Activated CD8-positive, alpha-beta memory T cell treated with anti-CD3 and anti-CD28 coated beads, Interleukin-2, amount 10 ng/mL, durations not matched to agents 7 days and 5 days (primary cell): ENCODE measurements at regions not wholly inside any gene's neighbourhood (a gene's known extent, or its start where the extent isn't known, plus 50 kb on each side); places are given as distances from the start of the nearest gene placed in this dataset.
"Not testable (repeated sequence)": the region's sequence is repeated elsewhere in the genome, so short reads cannot be mapped to it uniquely, and the experiment has no call there.

Source experiments
- ATAC-seq: fragments of 150-1000 bp; cut with Tn5 transposase; one replicate; pipeline ENCODE4 v1.10.0; 2021; ENCODE audit warnings: moderate library complexity
- CTCF ChIA-PET: fragments of 350-600 bp; sonication (Branson Sonifier 250); formaldehyde crosslinking; loops from one replicate; lab custom pipeline; 2021; ENCODE audit warnings: antibody characterized with exemption; lab: Charles Lee
- DNase-seq: peaks from one replicate; pipeline ENCODE4 v3.0.0-alpha.2; 2020
- H3K27ac Mint-ChIP-seq: one replicate; pipeline ENCODE4 v1.8.0; 2021; ENCODE audit warnings: mild to moderate bottlenecking, mixed read lengths
- H3K27me3 Mint-ChIP-seq: one replicate; pipeline ENCODE4 v1.8.0; 2021; ENCODE audit warnings: mixed read lengths
- H3K36me3 Mint-ChIP-seq: one replicate; pipeline ENCODE4 v1.8.0; 2021; ENCODE audit warnings: mild to moderate bottlenecking, mixed read lengths
- H3K4me1 Mint-ChIP-seq: one replicate; pipeline ENCODE4 v1.8.0; 2021; ENCODE audit warnings: mixed read lengths
- H3K4me3 Mint-ChIP-seq: one replicate; pipeline ENCODE4 v1.8.0; 2021; ENCODE audit warnings: mild to moderate bottlenecking, moderate library complexity, mixed read lengths
- H3K9me3 Mint-ChIP-seq: one replicate; pipeline ENCODE4 v1.8.0; 2022; ENCODE audit warnings: low read depth, mixed read lengths

DNA sequence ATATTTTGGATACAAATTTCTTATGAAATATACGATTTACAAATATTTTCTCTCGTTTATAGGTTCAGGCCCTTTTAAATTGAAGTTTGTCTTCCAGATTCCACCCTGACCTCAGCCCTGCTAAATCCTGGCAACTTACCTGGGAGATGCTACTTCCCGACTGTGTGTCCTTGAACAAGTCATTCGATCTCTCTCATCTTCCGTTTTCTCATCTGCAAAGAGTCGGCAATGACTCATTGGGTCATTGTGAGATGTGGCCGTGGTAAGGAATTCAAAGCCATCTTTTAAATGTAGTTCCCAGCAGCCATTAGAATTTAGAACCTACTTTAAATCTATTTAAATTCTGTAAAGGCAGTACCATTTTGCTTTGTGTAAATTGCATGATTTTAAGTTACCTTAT is 72.5 kb downstream of the LHX2 start:
- Mint-ChIP-seq H3K4me3 (no peak overlapping the region), H3K4me1 (no peaks in the 10 kb centered on the region), H3K27ac (no peak overlapping the region), H3K36me3 (no peaks in the 10 kb centered on the region), H3K9me3 (peaks cover 3% of the 10 kb centered on the region), H3K27me3 (peaks cover 18% of the 10 kb centered on the region)
- DNase-seq (no peak), ATAC-seq (no peak)
- CTCF ChIA-PET: no interaction called here

DNA sequence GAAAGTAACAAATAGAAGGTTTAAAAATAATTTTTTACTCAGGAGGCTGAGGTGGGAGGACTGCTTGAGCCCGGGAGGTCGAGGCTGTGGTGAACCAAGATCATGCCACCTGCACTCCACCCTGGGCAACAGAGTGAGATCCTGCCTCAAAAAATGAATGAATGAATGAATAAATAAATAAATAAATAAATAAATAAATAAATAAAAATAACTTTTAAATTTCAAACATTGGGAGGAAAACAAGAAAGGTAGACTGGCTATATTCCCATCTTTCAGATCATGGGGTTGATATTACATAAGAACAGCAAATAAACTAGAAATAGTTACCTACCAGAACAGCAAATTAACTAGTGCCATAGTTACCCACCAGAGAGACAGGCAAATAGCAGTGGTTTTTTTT is 75.7 kb downstream of the LHX2 start:
- ATAC-seq (no peak), DNase-seq (no peak)
- Mint-ChIP-seq H3K27me3 (peaks cover 18% of the 10 kb centered on the region), H3K27ac (no peak overlapping the region), H3K9me3 (peaks cover 3% of the 10 kb centered on the region), H3K4me1 (no peaks in the 10 kb centered on the region), H3K36me3 (no peaks in the 10 kb centered on the region), H3K4me3 (no peak overlapping the region)
- CTCF ChIA-PET: no interaction called here

DNA sequence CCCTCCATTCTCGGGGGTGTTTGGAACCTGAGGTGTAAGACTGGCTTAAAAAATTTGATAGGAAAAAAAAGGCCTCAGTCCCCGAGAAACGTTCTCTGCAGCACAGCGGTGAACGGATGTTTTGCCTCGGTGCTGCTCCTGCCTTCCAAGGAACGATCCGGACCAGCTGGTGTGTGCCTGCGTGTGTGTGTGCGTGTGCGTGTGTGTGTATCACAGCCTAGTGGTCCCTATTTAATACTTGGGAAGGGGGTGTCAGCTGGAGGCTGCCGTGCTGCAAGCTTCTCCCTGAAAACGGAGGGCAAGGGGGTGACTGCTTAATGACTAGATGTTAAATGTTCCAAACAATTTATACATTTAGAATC is 76.9 kb downstream of the LHX2 start:
- peaks cover 18% of the 10 kb centered on the region for H3K27me3 Mint-ChIP-seq
- DNase-seq (no peak), ATAC-seq (no peak)
- no peak overlapping the region for H3K4me3 Mint-ChIP-seq
- H3K9me3 Mint-ChIP-seq: peaks cover 3% of the 10 kb centered on the region
- CTCF ChIA-PET: no interaction called here
- no peaks in the 10 kb centered on the region for H3K4me1 Mint-ChIP-seq
- H3K36me3 Mint-ChIP-seq: no peaks in the 10 kb centered on the region
- no peak overlapping the region for H3K27ac Mint-ChIP-seq

DNA sequence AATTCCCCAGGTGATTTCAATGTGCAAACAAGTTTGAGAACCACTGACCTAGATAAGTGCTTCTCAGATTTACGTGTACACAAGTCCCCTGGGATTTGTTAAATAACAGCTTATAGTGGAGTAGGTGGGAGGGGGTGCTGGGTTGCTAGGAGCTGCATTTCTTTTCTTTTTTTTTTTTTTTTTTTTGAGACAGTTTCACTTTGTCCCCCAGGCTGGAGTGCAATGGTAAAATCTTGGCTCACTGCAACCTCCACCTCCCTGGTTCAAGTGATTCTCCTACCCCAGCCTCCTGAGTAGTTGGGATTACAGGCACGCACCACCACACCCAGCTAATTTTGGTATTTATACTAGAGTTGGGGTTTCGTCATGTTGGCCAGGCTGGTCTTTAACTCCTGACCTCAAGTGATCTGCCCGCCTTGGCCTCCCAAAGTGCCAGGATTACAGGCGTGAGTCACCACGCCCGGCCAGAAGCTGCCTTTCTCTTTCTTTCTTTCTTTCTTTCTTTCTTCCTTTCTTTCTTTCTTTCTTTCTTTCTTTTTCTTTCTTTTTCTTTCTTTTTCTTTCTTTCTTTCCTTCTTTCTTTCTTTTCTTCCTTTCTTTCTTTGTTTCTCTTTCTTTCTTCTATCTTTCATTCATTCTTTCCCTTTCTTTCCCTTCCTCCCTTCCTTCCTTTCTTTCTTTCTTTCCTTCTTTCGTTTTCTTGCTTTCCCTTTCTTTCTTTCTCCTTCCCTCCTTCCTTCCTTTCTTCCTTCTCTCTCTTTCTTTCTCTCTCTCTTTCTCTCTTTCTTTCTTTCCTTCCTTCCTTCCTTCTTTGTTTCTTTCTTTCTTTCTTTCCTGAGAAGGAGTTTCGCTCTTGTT is 78.3 kb downstream of the LHX2 start:
- peaks cover 12% of the 10 kb centered on the region for H3K27me3 Mint-ChIP-seq
- not testable (repeated sequence) for H3K27ac Mint-ChIP-seq, ATAC-seq, H3K4me3 Mint-ChIP-seq, DNase-seq, H3K36me3 Mint-ChIP-seq, H3K4me1 Mint-ChIP-seq, H3K9me3 Mint-ChIP-seq
- CTCF ChIA-PET: interaction anchor here (0.9 kb wide), 1 partner anchor 31 kb away, joined by 3 read pairs; no protein-coding TSS in a partner anchor

DNA sequence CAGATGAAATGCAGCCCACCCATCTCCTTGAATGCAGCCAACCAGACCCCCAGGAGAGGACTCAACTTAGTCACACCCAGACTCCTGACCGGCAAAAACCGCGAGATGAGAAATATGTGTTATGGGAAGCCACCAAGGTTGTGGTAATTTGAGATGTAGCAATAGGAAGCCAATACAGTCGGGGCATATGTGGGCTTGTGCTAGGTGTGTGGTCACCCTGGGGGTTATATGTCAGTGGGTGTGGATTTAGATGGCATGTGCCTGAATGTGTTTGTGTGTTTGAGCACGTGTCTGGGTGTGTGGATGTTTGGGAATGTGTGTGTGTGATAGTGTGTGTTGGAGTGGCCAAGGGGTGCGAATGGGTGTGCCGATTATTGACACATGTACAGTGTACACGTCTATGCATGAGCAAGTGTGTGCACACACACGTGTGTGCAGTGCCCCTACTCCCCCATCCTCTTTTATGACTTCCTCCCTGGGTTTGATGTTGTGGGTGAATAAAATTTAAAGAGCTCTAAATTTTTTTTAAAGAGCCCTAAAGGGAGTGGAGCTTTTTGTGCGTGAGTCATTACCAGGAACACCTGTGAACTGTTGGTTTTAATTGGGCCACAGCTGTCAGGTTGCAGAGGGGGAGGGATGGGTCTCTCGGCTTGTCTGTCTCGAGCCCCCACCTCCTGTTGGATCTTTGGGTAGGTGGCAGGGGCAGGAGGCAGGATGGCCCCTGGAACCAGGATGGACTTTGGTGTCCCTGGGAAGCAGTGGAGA is 86.8 kb downstream of the LHX2 start:
- peaks cover 16% of the 10 kb centered on the region for H3K27me3 Mint-ChIP-seq
- H3K36me3 Mint-ChIP-seq: no peaks in the 10 kb centered on the region
- no peaks in the 10 kb centered on the region for H3K9me3 Mint-ChIP-seq
- no peak overlapping the region for H3K27ac Mint-ChIP-seq
- no peak overlapping the region for H3K4me3 Mint-ChIP-seq
- DNase-seq: no peak
- CTCF ChIA-PET: no interaction called here
- no peak for ATAC-seq
- peaks cover 7% of the 10 kb centered on the region for H3K4me1 Mint-ChIP-seq

DNA sequence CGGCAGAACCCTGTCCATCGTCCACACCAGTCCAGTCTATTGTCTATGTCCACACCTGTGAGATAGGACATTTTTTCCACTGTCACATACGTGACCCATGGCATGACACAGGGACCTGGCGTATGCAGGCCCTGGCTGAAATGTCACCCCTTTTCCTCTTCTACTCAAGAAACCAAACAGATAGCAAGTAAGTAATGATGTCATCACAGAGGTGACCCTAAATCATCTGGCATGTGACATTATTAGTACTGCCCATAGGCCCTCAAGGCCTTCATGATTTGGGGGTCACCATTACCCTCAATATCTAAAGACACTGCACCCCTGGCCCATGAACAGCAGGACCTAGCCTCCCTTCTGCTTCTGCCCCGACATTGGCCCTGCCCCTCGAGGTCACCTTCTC is 88.3 kb downstream of the LHX2 start:
- Mint-ChIP-seq H3K4me3 (no peak overlapping the region), H3K9me3 (no peaks in the 10 kb centered on the region), H3K36me3 (no peaks in the 10 kb centered on the region), H3K4me1 (peaks cover 7% of the 10 kb centered on the region), H3K27ac (no peak overlapping the region), H3K27me3 (peaks cover 18% of the 10 kb centered on the region)
- CTCF ChIA-PET: no interaction called here
- DNase-seq (no peak), ATAC-seq (no peak)

DNA sequence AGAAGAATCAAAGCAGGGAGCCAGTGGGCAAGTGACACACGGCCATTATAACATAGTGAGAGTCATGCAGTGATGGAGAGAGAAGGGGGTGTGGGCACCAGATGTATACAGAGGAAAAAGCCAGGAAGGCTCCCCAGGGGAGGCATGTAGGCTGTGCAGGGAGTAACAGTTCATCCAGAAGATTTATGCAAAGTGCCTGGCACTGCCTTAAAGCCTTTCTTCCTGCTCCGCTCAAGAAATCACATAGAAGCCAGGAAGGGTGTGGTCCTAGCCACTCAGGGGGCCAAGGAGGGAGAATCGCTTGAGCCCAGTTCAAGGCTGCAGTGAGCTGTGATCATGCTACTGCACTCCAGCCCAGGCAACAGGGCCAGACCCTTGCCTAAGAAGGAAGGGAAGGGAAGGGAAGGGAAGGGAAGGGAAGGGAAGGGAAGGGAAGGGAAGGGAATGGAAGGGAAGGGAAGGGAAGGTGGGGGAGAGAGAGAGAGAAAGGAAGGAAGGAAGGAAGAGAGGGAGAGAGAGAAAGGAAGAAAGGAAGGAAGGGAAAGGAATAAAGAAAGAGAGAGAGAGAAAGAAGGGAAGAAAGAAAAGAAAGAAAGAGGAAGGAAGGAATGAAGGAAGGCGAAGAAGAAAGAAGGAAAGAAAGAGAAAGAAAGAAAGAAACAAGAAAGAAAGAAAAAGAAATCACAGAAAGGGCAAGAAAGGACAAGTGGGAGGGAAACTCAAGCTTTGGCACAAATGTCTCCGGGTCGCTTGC is 89.8 kb downstream of the LHX2 start:
- DNase-seq (no peak), ATAC-seq (no peak)
- CTCF ChIA-PET: no interaction called here
- Mint-ChIP-seq H3K4me1 (peaks cover 7% of the 10 kb centered on the region), H3K27ac (no peak overlapping the region), H3K9me3 (no peaks in the 10 kb centered on the region), H3K36me3 (no peaks in the 10 kb centered on the region), H3K27me3 (peaks cover 15% of the 10 kb centered on the region), H3K4me3 (no peak overlapping the region)

DNA sequence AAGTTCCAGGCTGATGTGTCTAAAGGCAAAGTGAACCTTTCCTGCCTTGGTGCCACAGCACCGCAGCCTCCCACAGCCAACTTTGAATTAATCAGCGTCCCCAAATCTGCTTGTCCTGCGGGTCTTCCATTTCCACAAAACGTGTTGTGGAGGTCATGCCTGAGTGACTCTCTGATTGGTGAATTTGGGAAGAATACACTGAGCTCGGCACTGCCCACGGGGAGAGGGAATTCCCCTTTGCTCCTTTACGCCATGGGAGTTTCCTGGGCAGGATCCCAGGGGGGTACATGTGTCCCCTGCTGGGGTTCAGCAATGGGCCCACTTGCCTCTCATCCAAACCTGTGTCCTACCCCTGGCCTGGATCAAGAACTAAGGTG is 90.4 kb downstream of the LHX2 start:
- Mint-ChIP-seq H3K4me1 (peaks cover 7% of the 10 kb centered on the region), H3K36me3 (no peaks in the 10 kb centered on the region), H3K9me3 (no peaks in the 10 kb centered on the region), H3K4me3 (no peak overlapping the region), H3K27me3 (peaks cover 15% of the 10 kb centered on the region), H3K27ac (no peak overlapping the region)
- DNase-seq (no peak), ATAC-seq (no peak)
- CTCF ChIA-PET: no interaction called here

DNA sequence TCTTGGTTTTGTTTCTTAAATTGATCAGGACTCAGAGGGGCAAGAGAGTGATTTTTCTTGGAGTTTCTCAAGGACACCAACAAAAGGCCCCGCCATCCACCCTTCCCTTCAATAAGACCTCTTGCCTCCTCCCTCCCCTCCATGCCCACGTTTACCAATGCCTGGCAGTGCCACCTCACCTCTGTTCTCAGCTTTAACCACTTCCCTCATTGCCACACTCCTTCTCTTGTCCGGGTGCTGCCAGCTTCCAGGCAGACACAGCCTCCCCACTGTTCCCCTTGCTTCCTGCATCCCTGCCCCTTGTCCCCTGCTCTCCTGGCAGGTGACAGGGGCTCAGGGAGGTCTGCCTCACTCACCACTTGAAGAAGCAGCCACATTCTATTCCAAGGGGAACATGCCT is 90.8 kb downstream of the LHX2 start:
- H3K4me3 Mint-ChIP-seq: no peak overlapping the region
- no peaks in the 10 kb centered on the region for H3K36me3 Mint-ChIP-seq
- H3K4me1 Mint-ChIP-seq: peaks cover 7% of the 10 kb centered on the region
- DNase-seq (no peak), ATAC-seq (no peak)
- H3K9me3 Mint-ChIP-seq: no peaks in the 10 kb centered on the region
- CTCF ChIA-PET: no interaction called here
- H3K27me3 Mint-ChIP-seq: peaks cover 12% of the 10 kb centered on the region
- H3K27ac Mint-ChIP-seq: no peak overlapping the region

DNA sequence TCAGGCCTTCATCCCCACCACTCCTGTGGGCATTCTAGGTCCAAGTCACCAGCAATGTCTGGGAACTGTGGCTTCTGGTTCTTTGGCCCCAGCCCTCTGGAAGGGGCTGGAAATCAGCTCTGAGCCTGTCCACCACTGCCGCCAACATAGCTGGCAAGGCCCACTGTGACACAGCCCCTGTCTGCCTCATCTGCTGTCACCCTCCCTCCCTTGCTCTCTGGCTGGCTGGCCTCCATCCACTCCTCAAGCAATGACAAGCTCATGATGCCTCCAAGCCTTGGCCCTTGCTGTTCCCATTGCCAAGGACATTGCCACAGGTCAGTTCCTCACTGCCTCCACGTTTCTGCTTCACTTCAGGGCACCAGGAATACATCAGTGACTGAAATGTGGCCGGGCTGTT is 93.7 kb downstream of the LHX2 start:
- Mint-ChIP-seq H3K4me3 (no peak overlapping the region), H3K36me3 (no peaks in the 10 kb centered on the region), H3K9me3 (no peaks in the 10 kb centered on the region), H3K27me3 (peaks cover 22% of the 10 kb centered on the region), H3K27ac (no peak overlapping the region), H3K4me1 (peaks cover 7% of the 10 kb centered on the region)
- CTCF ChIA-PET: no interaction called here
- ATAC-seq: no peak
- no peak for DNase-seq

DNA sequence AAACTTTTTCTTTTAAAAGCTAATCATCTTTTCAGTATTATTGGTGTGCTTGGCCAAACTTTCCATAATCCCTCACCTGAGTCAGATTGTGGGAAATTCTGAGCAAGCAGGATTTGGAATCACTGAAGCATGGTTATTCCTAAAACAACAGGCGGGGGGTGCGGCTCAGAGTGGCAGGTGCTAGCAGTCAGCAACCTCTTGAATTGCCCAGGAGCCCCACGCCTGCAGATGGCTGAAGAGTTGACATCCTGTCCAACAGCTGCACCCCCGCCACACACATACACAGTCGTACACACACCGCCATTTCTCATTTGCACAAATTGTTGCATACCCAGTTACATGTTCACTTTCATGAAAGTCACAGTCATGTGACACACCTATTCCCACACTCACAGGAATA is 96.6 kb downstream of the LHX2 start:
- Mint-ChIP-seq H3K4me3 (no peak overlapping the region), H3K9me3 (no peaks in the 10 kb centered on the region), H3K27ac (no peak overlapping the region), H3K36me3 (no peaks in the 10 kb centered on the region), H3K27me3 (peaks cover 14% of the 10 kb centered on the region), H3K4me1 (peaks cover under 1% of the 10 kb centered on the region)
- ATAC-seq (no peak), DNase-seq (no peak)
- CTCF ChIA-PET: no interaction called here

DNA sequence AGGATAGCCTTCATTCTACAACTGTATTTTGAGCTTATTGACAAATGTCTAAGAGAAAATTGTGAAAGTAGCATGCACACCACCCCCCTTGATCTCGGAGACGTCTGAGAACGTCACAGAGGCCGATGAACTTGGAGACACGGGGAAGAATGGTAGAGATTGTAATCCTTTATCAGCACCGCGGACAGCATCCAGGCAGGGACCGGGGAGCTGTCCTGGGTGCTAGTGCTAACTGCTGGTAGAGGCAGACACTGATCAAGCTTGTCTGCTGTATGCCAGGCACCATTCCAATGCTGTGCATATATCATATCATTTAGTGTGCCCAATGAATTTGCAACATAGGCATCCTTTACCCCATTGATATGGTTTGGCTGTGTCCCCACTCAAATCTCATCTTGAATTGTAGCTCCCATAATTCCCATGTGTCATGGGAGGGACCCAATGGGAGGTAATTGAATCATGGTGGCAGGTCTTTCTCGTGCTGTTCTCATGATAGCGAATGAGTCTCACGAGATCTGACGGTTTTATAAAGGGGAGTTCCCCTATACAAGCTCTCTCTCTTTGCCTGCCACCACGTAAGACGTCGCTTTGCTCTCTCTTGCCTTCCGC is 98.8 kb downstream of the LHX2 start:
- CTCF ChIA-PET: interaction anchor here (1.2 kb wide), 1 partner anchor 16 kb away, joined by 4 read pairs; no protein-coding TSS in a partner anchor
- Mint-ChIP-seq H3K27ac (no peak overlapping the region), H3K27me3 (peaks cover 10% of the 10 kb centered on the region), H3K4me3 (no peak overlapping the region), H3K4me1 (no peaks in the 10 kb centered on the region), H3K9me3 (no peaks in the 10 kb centered on the region), H3K36me3 (no peaks in the 10 kb centered on the region)
- ATAC-seq (peak; percentile 65), DNase-seq (peak; percentile 61)

DNA sequence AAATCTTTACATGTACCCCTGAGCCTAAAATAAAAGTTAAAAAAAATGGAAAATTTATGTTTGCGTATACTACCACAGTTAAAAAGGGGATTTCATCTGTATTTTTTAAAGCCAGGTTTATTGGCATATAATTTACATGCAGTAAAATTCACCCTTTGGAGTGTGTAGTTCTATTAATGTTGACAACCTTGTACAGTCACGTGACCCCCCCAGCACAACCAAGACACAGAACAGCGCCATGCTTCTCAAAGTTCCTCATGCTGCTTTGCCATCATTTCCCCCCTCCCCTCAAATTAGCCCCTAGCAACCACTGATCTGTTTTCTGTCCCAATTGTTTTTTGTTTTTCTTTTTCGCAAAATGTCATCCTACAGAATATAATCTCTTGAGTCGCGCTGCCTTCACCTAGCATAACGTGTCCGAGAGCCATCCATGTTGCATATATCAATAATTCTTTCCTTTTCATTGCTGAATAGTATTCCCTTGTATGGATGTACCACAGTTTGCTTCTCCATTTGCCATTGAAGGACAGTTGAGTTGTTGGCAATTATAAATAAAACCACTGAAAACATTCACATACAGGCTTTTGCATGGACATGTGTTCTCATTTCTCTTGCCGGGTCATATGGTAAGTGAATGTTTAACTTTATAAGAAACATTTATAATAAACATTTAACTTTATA is 105.3 kb downstream of the LHX2 start:
- Mint-ChIP-seq H3K36me3 (no peaks in the 10 kb centered on the region), H3K27me3 (peaks cover 5% of the 10 kb centered on the region), H3K4me1 (no peaks in the 10 kb centered on the region), H3K9me3 (peaks cover 7% of the 10 kb centered on the region), H3K27ac (no peak overlapping the region), H3K4me3 (no peak overlapping the region)
- CTCF ChIA-PET: interaction anchor here (1.2 kb wide), 1 partner anchor 10 kb away, joined by 5 read pairs; no protein-coding TSS in a partner anchor
- ATAC-seq (no peak), DNase-seq (no peak)
